NCI-H2171 (cell line): ENCODE measurements at regions not wholly inside any gene's neighbourhood (a gene's known extent, or its start where the extent isn't known, plus 50 kb on each side); places are given as distances from the start of the nearest gene placed in this dataset.
"Not testable (repeated sequence)": the region's sequence is repeated elsewhere in the genome, so short reads cannot be mapped to it uniquely, and the experiment has no call there.

ENCODE experiments used
- DNase-seq: peaks from one replicate; lab custom pipeline; 2025; lab: John Stamatoyannopoulos, UW

- no peak for DNase-seq
Observed at GRCh38 chr4:123217664-123218063, 178.9 kb upstream of the SPRY1 start.

DNA sequence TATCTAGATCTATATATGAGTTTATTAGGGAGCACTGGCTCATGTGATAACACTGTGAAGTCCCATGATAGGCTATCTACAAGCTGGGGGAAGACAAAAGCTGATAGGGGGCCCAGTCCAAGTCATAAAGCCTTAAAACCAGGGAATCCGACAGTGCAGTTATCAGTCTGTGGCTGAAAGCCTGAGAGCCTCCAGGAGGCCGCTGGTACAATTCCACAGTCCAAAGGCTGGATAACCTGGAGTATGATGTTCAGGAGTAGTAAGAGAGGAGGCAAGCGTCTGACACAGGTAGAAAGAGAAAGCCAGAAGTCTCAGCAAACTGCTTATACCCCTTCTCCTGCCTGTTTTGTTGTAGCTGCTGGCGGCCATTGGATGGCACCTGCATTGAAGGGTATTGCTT is 177.6 kb upstream of the SPRY1 start:
- DNase-seq, result no peak

DNA sequence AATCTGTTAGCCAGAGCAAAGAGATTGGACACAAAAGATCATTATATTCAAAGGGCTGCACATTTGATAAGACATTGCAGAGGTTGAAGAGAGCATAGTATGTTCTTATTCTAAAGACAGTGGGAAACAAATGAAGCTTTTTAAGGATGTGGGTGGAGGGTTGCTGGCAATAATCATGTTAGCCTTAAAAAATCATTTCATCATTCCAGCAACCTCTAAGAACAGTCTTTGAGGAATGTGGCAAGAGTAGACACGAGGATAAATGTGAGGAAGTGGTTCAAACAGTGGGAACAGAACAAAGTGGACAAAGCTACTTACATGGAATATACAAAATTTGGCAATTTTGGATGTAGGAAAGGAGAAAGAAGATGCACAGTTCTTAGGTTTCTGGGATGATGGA is 167.3 kb upstream of the SPRY1 start:
- DNase-seq, result no peak

GRCh38 chr4:123230061-123230460 is 166.5 kb upstream of the SPRY1 start:
- DNase-seq, result no peak

- no peak for DNase-seq
Observed at GRCh38 chr4:123232439-123232838, 164.2 kb upstream of the SPRY1 start.

- DNase-seq, result no peak
Observed at GRCh38 chr4:123233136-123233768, 163.3 kb upstream of the SPRY1 start.

- no peak for DNase-seq
Observed at GRCh38 chr4:123234955-123235354, 161.6 kb upstream of the SPRY1 start.

- DNase-seq, result no peak
Observed at GRCh38 chr4:123235431-123235830, 161.2 kb upstream of the SPRY1 start.

GRCh38 chr4:123236606-123237005 is 160.0 kb upstream of the SPRY1 start:
- DNase-seq, result no peak

- not testable (repeated sequence) for DNase-seq
Observed at GRCh38 chr4:123240286-123240685, 156.3 kb upstream of the SPRY1 start.

- DNase-seq, result not testable (repeated sequence)
Observed at GRCh38 chr4:123243220-123243619, 153.4 kb upstream of the SPRY1 start.

DNA sequence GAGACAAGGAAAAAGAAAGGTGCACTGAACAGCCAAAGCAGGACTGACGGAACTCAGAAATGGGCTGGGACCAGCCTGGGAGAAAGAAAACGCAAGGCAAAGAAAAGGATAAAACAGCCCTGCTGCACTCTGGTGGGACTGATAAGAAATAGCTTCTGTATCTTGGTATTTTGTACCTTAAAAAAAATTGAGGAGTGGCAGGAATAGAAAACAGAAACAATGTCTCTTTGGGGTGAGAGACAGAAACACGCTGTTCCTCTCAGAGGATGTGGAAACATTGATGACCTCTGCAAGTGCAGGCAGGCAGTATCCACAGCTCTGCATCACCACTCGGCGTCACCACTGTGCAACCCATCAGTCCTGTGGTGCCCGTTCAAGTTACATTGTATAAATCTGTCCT is 152.5 kb upstream of the SPRY1 start:
- no peak for DNase-seq

DNA sequence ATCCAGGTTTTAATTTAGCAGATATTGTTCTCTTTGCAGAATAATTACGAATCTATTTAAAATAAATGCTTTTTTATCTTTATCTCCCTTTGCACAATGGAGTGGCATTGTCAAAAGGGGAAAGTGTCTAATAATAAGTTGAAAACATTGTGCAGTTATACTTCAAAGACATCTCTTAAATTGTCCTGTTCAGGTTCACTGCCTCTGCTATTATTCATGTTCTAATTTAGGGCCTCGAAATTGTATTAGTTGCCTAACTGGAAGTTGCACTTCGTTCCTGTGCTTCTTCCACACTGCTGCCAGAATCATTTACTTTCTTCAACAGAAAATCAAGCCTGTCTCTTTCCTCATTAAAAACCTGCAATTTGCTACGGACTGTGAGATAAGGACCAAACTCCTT is 150.5 kb upstream of the SPRY1 start:
- DNase-seq, result no peak

- DNase-seq, result no peak
Observed at GRCh38 chr4:123248085-123248659, 148.4 kb upstream of the SPRY1 start.

- DNase-seq, result no peak
Observed at GRCh38 chr4:123249821-123250220, 146.8 kb upstream of the SPRY1 start.

GRCh38 chr4:123250843-123251242 is 145.8 kb upstream of the SPRY1 start:
- no peak for DNase-seq

GRCh38 chr4:123255971-123256370 is 140.6 kb upstream of the SPRY1 start:
- no peak for DNase-seq

DNA sequence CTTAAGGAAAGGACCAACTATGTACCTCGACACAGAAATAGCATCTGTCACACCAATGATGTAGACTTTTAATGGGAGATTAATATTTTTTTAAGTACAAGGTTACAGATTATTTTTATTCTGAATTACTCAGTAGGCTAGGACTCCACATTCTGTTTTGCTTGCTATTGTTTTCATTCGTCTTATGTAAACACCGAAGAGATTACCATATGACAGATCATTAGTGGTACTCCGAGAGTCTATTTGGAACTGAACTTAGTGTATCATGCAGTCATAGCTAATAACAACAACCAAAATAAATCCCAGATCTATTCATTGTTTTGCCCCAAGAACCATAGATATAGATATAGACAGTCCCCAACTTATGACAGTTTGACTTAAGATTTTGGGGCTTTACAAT is 139.7 kb upstream of the SPRY1 start:
- no peak for DNase-seq

GRCh38 chr4:123257591-123257990 is 139.0 kb upstream of the SPRY1 start:
- no peak for DNase-seq

- no peak for DNase-seq
Observed at GRCh38 chr4:123259676-123260646, 136.6 kb upstream of the SPRY1 start.

DNA sequence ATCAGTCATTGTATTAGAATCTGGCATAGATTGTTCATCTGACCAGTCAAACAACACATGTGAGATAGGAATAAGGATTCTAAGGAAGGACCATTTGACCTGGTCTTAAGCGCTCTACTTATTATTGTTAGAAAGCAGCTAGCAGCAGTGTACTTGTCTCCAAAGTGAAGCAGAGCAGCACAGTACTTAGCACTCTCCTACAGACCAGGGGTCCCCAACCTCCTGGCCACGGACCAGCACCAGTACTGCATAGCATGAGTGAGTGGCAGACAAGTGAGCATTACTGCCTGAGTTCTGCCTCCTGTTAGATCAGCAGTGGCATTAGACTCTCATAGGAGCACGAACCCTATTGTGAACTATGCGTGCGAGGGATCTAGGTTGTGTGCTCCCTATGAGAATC is 135.9 kb upstream of the SPRY1 start:
- DNase-seq, result no peak

GRCh38 chr4:123262080-123262479 is 134.5 kb upstream of the SPRY1 start:
- DNase-seq, result no peak

DNA sequence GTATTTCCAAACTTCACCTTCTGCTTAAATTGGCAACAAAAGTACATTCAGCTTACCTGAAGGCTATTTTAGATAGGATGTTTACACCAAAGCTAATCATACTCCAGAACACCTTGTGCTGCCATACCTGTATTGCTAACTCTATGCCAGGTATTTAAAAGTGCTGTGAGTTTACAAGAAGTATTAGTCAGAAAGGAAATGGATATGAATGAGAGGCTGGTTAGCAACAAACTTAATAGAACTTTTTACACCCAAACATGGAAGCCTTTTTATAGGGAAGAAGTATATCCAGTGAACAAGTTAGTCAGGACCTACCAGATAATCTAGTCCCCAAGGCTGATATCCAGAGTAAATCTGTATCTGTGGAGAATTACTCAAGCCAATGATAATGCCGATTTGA is 131.2 kb upstream of the SPRY1 start:
- DNase-seq, result no peak
